ENCODE measurements at regions not wholly inside any gene's neighbourhood (a gene's known extent, or its start where the extent isn't known, plus 50 kb on each side); places are given as distances from the start of the nearest gene placed in this dataset.

DNA sequence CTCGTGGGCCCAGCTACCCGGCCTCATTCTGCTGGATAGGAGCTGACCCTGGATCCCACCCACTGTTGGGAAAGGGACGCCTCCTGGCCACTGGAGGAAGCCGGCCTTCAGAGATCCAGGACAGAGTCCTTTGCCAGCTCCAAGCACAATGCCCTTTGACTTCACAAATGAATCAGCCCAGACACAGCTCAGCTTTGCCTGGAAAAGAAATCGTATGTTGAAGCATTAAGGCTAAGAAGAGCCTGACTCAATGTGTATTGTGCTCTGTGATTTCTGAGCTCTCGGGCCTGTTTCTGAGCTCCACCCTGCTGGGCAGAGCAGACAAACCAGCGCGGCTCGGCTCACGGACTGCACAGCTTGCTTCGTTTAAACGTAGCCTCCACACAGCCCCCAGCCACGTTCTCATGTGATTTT is 162.9 kb upstream of the APCDD1 start (continued):
- TF ChIP-seq, protein P1, sequence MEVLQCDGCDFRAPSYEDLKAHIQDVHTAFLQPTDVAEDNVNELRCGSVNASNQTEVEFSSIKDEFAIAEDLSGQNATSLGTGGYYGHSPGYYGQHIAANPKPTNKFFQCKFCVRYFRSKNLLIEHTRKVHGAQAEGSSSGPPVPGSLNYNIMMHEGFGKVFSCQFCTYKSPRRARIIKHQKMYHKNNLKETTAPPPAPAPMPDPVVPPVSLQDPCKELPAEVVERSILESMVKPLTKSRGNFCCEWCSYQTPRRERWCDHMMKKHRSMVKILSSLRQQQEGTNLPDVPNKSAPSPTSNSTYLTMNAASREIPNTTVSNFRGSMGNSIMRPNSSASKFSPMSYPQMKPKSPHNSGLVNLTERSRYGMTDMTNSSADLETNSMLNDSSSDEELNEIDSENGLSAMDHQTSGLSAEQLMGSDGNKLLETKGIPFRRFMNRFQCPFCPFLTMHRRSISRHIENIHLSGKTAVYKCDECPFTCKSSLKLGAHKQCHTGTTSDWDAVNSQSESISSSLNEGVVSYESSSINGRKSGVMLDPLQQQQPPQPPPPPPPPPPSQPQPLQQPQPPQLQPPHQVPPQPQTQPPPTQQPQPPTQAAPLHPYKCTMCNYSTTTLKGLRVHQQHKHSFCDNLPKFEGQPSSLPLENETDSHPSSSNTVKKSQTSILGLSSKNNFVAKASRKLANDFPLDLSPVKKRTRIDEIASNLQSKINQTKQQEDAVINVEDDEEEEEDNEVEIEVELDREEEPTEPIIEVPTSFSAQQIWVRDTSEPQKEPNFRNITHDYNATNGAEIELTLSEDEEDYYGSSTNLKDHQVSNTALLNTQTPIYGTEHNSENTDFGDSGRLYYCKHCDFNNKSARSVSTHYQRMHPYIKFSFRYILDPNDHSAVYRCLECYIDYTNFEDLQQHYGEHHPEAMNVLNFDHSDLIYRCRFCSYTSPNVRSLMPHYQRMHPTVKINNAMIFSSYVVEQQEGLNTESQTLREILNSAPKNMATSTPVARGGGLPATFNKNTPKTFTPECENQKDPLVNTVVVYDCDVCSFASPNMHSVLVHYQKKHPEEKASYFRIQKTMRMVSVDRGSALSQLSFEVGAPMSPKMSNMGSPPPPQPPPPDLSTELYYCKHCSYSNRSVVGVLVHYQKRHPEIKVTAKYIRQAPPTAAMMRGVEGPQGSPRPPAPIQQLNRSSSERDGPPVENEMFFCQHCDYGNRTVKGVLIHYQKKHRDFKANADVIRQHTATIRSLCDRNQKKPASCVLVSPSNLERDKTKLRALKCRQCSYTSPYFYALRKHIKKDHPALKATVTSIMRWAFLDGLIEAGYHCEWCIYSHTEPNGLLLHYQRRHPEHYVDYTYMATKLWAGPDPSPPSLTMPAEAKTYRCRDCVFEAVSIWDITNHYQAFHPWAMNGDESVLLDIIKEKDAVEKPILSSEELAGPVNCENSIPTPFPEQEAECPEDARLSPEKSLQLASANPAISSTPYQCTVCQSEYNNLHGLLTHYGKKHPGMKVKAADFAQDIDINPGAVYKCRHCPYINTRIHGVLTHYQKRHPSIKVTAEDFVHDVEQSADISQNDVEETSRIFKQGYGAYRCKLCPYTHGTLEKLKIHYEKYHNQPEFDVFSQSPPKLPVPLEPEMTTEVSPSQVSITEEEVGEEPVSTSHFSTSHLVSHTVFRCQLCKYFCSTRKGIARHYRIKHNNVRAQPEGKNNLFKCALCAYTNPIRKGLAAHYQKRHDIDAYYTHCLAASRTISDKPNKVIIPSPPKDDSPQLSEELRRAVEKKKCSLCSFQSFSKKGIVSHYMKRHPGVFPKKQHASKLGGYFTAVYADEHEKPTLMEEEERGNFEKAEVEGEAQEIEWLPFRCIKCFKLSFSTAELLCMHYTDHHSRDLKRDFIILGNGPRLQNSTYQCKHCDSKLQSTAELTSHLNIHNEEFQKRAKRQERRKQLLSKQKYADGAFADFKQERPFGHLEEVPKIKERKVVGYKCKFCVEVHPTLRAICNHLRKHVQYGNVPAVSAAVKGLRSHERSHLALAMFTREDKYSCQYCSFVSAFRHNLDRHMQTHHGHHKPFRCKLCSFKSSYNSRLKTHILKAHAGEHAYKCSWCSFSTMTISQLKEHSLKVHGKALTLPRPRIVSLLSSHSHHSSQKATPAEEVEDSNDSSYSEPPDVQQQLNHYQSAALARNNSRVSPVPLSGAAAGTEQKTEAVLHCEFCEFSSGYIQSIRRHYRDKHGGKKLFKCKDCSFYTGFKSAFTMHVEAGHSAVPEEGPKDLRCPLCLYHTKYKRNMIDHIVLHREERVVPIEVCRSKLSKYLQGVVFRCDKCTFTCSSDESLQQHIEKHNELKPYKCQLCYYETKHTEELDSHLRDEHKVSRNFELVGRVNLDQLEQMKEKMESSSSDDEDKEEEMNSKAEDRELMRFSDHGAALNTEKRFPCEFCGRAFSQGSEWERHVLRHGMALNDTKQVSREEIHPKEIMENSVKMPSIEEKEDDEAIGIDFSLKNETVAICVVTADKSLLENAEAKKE (CRISPR knock-in tag; IDR thresholded peaks at IDR 0.05) = no peak
- TF ChIP-seq ZNF331 (CRISPR knock-in tag; IDR thresholded peaks at IDR 0.05; ENCODE audit: low read depth) = no peak
- no peak for TF ChIP-seq STAT1 (IDR thresholded peaks at IDR 0.05; ENCODE audit: unreplicated experiment)
- no peak for TF ChIP-seq POLR2AphosphoS5 (IDR thresholded peaks at IDR 0.05; ENCODE audit: low read depth)
- TF ChIP-seq EZH2 (IDR thresholded peaks at IDR 0.05; ENCODE audit: low read depth, unreplicated experiment) = no peak
- TF ChIP-seq, protein P2, sequence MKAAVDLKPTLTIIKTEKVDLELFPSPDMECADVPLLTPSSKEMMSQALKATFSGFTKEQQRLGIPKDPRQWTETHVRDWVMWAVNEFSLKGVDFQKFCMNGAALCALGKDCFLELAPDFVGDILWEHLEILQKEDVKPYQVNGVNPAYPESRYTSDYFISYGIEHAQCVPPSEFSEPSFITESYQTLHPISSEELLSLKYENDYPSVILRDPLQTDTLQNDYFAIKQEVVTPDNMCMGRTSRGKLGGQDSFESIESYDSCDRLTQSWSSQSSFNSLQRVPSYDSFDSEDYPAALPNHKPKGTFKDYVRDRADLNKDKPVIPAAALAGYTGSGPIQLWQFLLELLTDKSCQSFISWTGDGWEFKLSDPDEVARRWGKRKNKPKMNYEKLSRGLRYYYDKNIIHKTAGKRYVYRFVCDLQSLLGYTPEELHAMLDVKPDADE (IDR thresholded peaks at IDR 0.05) = no peak
- TF ChIP-seq ZNF114 (CRISPR knock-in tag; IDR thresholded peaks at IDR 0.05) = no peak
- TF ChIP-seq, protein P3, sequence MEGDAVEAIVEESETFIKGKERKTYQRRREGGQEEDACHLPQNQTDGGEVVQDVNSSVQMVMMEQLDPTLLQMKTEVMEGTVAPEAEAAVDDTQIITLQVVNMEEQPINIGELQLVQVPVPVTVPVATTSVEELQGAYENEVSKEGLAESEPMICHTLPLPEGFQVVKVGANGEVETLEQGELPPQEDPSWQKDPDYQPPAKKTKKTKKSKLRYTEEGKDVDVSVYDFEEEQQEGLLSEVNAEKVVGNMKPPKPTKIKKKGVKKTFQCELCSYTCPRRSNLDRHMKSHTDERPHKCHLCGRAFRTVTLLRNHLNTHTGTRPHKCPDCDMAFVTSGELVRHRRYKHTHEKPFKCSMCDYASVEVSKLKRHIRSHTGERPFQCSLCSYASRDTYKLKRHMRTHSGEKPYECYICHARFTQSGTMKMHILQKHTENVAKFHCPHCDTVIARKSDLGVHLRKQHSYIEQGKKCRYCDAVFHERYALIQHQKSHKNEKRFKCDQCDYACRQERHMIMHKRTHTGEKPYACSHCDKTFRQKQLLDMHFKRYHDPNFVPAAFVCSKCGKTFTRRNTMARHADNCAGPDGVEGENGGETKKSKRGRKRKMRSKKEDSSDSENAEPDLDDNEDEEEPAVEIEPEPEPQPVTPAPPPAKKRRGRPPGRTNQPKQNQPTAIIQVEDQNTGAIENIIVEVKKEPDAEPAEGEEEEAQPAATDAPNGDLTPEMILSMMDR (conservative IDR thresholded peaks at IDR 0.05; ENCODE audit: low read depth in 2 of 2) = no peak
- TF ChIP-seq EZH2phosphoT487 (IDR thresholded peaks at IDR 0.05; ENCODE audit: unreplicated experiment) = no peak
- TF ChIP-seq JUNB (IDR thresholded peaks at IDR 0.05; ENCODE audit: unreplicated experiment) = no peak
